ENCODE measurements at regions not wholly inside any gene's neighbourhood (a gene's known extent, or its start where the extent isn't known, plus 50 kb on each side); places are given as distances from the start of the nearest gene placed in this dataset.
A peak's percentile ranks its signal among the peaks of the same experiment; 100 is the strongest.

- TF ChIP-seq CTCF (conservative IDR thresholded peaks at IDR 0.05 in 1 of 2, IDR thresholded peaks at IDR 0.05 in 1 of 2; ENCODE audit: low read depth in 1 of 2, low read length in 2 of 2) = no peak
- no peak for TF ChIP-seq EZH2 (IDR thresholded peaks at IDR 0.05; ENCODE audit: low read length, missing control alignments)
- H3K36me3 ChIP-seq (ENCODE audit: control insufficient read depth, insufficient read depth, low read length) = no peaks in the 10 kb centered on the region
- H3K27me3 ChIP-seq (ENCODE audit: control insufficient read depth, insufficient read depth, low read length) = no peaks in the 10 kb centered on the region
- no peaks in the 10 kb centered on the region for H3K4me1 ChIP-seq (ENCODE audit: control insufficient read depth, extremely low read depth, insufficient read depth, low read length)
- H3K4me2 ChIP-seq (ENCODE audit: extremely low read depth, insufficient read depth, low read length) = no peak overlapping the region
- no peak overlapping the region for H3K9ac ChIP-seq (ENCODE audit: insufficient read depth, low read length)
- H2AFZ ChIP-seq (ENCODE audit: low read length) = no peak overlapping the region
- no peak overlapping the region for H3K27ac ChIP-seq (ENCODE audit: insufficient read depth, low read length)
- DNase-seq (ENCODE audit: low read depth in 2 of 2) = peak; percentile 63 to 81
- H4K20me1 ChIP-seq (ENCODE audit: control insufficient read depth, extremely low read depth, insufficient read depth, low read length) = no peaks in the 10 kb centered on the region
- no peak overlapping the region for H3K4me3 ChIP-seq (replicated peaks in 1 of 4; ENCODE audit: control extremely low read depth in 1 of 4, insufficient read depth in 1 of 4, low read depth in 3 of 4, low read length in 4 of 4)
- no peaks in the 10 kb centered on the region for H3K79me2 ChIP-seq (ENCODE audit: control insufficient read depth, insufficient read depth, low read length)
- no peaks in the 10 kb centered on the region for H3K9me3 ChIP-seq (ENCODE audit: control insufficient read depth, insufficient read depth, low read depth, low read length)
These were observed 113.4 kb upstream of the MSX2 start for GRCh38 chr5:174610968-174611367.

GRCh38 chr5:174612686-174613085 is 111.7 kb upstream of the MSX2 start:
- Histone ChIP-seq H3K27ac (ENCODE audit: insufficient read depth, low read length) (no peak overlapping the region), H3K79me2 (ENCODE audit: control insufficient read depth, insufficient read depth, low read length) (no peaks in the 10 kb centered on the region), H3K36me3 (ENCODE audit: control insufficient read depth, insufficient read depth, low read length) (no peaks in the 10 kb centered on the region), H3K4me1 (ENCODE audit: control insufficient read depth, extremely low read depth, insufficient read depth, low read length) (no peaks in the 10 kb centered on the region), H3K4me3 (replicated peaks in 1 of 4; ENCODE audit: control extremely low read depth in 1 of 4, insufficient read depth in 1 of 4, low read depth in 3 of 4, low read length in 4 of 4) (no peak overlapping the region), H4K20me1 (ENCODE audit: control insufficient read depth, extremely low read depth, insufficient read depth, low read length) (no peaks in the 10 kb centered on the region), H3K27me3 (ENCODE audit: control insufficient read depth, insufficient read depth, low read length) (no peaks in the 10 kb centered on the region), H3K4me2 (ENCODE audit: extremely low read depth, insufficient read depth, low read length) (no peak overlapping the region), H3K9ac (ENCODE audit: insufficient read depth, low read length) (no peak overlapping the region), H2AFZ (ENCODE audit: low read length) (no peak overlapping the region), H3K9me3 (ENCODE audit: control insufficient read depth, insufficient read depth, low read depth, low read length) (no peaks in the 10 kb centered on the region)
- TF ChIP-seq EZH2 (IDR thresholded peaks at IDR 0.05; ENCODE audit: low read length, missing control alignments) (no peak), CTCF (conservative IDR thresholded peaks at IDR 0.05 in 1 of 2, IDR thresholded peaks at IDR 0.05 in 1 of 2; ENCODE audit: low read depth in 1 of 2, low read length in 2 of 2) (no peak)
- DNase-seq (ENCODE audit: low read depth in 2 of 2) = no peak

- no peak overlapping the region for H3K27ac ChIP-seq (ENCODE audit: insufficient read depth, low read length)
- no peak overlapping the region for H3K9ac ChIP-seq (ENCODE audit: insufficient read depth, low read length)
- no peaks in the 10 kb centered on the region for H4K20me1 ChIP-seq (ENCODE audit: control insufficient read depth, extremely low read depth, insufficient read depth, low read length)
- DNase-seq (ENCODE audit: low read depth in 2 of 2) = no peak
- no peak overlapping the region for H2AFZ ChIP-seq (ENCODE audit: low read length)
- no peaks in the 10 kb centered on the region for H3K79me2 ChIP-seq (ENCODE audit: control insufficient read depth, insufficient read depth, low read length)
- no peaks in the 10 kb centered on the region for H3K36me3 ChIP-seq (ENCODE audit: control insufficient read depth, insufficient read depth, low read length)
- no peaks in the 10 kb centered on the region for H3K27me3 ChIP-seq (ENCODE audit: control insufficient read depth, insufficient read depth, low read length)
- H3K4me2 ChIP-seq (ENCODE audit: extremely low read depth, insufficient read depth, low read length) = no peak overlapping the region
- H3K4me1 ChIP-seq (ENCODE audit: control insufficient read depth, extremely low read depth, insufficient read depth, low read length) = no peaks in the 10 kb centered on the region
- H3K4me3 ChIP-seq (replicated peaks in 1 of 4; ENCODE audit: control extremely low read depth in 1 of 4, insufficient read depth in 1 of 4, low read depth in 3 of 4, low read length in 4 of 4) = no peak overlapping the region
- no peaks in the 10 kb centered on the region for H3K9me3 ChIP-seq (ENCODE audit: control insufficient read depth, insufficient read depth, low read depth, low read length)
- no peak for TF ChIP-seq CTCF (conservative IDR thresholded peaks at IDR 0.05 in 1 of 2, IDR thresholded peaks at IDR 0.05 in 1 of 2; ENCODE audit: low read depth in 1 of 2, low read length in 2 of 2)
- TF ChIP-seq EZH2 (IDR thresholded peaks at IDR 0.05; ENCODE audit: low read length, missing control alignments) = no peak
These were observed 109.8 kb upstream of the MSX2 start for GRCh38 chr5:174614500-174615135.
